GM13977 (cell line): ENCODE measurements at regions not wholly inside any gene's neighbourhood (a gene's known extent, or its start where the extent isn't known, plus 50 kb on each side); places are given as distances from the start of the nearest gene placed in this dataset.

Experiments used
- DNase-seq: peaks from one replicate; pipeline ENCODE4 v3.0.0; 2012; ENCODE audit warnings: low spot score
- in situ Hi-C: fragments of 300-500 bp; cut with MboI; formaldehyde crosslinking; loops from one replicate; pipeline ENCODE4 v1.12.0; 2022; ENCODE audit warnings: low sequenced_read_pairs, low pct_unique_long_range_greater_than_20kb, mixed read lengths, inconsistent platforms; ENCODE audit not compliant: unreplicated experiment
- TF ChIP-seq, protein P1 (sequence below): IDR thresholded peaks from 2 replicates; pipeline ENCODE4 v1.5.1; 2012; ENCODE audit warnings: mild to moderate bottlenecking, control low read depth; ENCODE audit not compliant: insufficient read depth; ENCODE audit errors: extremely low read depth, missing control alignments

DNA sequence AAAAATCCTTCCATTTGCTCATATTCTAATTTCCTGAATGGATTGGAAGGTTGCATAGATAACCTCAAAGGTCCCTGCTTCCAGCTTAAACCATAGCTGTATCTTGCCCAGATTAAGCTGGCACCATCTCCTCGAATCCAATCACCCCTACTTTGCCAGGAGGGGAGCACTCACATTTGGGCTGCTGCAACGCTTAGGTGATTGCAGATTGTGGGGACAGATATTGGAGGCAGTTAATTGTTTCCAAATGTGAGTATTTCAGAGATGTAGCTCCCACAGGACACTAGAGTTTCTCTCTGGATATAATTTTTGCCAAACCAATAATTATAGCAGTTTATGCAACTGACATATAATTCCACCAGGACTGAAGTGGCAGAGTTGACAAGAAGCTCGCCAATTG is 53.5 kb upstream of the ACSL1 start:
- no peak for DNase-seq
- in situ Hi-C loops: no loop called here
- TF ChIP-seq, protein P1, sequence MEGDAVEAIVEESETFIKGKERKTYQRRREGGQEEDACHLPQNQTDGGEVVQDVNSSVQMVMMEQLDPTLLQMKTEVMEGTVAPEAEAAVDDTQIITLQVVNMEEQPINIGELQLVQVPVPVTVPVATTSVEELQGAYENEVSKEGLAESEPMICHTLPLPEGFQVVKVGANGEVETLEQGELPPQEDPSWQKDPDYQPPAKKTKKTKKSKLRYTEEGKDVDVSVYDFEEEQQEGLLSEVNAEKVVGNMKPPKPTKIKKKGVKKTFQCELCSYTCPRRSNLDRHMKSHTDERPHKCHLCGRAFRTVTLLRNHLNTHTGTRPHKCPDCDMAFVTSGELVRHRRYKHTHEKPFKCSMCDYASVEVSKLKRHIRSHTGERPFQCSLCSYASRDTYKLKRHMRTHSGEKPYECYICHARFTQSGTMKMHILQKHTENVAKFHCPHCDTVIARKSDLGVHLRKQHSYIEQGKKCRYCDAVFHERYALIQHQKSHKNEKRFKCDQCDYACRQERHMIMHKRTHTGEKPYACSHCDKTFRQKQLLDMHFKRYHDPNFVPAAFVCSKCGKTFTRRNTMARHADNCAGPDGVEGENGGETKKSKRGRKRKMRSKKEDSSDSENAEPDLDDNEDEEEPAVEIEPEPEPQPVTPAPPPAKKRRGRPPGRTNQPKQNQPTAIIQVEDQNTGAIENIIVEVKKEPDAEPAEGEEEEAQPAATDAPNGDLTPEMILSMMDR: no peak

DNA sequence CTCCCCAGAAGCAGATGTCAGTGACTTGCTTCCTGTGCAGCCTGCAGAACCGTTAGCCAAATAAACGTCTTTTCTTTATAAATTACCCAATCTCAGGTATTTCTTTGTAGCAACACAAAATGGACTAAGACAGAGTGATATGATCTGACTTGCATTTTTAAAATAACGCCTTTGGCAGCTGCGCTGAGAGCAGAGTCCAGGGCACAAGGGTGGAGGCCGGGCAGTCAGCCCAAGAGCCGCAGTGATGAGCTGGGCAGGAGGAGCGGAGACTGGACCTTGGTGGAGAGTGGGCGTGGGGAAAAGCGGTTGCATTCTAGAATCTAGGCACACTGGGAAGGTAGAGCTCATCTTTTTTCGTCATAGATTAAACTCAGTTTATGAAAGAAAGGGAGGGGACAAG is 56.5 kb upstream of the ACSL1 start:
- DNase-seq: no peak
- in situ Hi-C loops: no loop called here
- TF ChIP-seq, protein P1: no peak

GRCh38 chr4:184883024-184883423 is 57.3 kb upstream of the ACSL1 start:
- in situ Hi-C loops: no loop called here
- no peak for DNase-seq
- TF ChIP-seq, protein P1: no peak

- in situ Hi-C loops: no loop called here
- TF ChIP-seq, protein P1: no peak
- no peak for DNase-seq
Observed at GRCh38 chr4:184884883-184885282, 59.1 kb upstream of the ACSL1 start.

- TF ChIP-seq, protein P1: no peak
- no peak for DNase-seq
- in situ Hi-C loops: no loop called here
Observed at GRCh38 chr4:184885602-184886001, 59.8 kb upstream of the ACSL1 start.

DNA sequence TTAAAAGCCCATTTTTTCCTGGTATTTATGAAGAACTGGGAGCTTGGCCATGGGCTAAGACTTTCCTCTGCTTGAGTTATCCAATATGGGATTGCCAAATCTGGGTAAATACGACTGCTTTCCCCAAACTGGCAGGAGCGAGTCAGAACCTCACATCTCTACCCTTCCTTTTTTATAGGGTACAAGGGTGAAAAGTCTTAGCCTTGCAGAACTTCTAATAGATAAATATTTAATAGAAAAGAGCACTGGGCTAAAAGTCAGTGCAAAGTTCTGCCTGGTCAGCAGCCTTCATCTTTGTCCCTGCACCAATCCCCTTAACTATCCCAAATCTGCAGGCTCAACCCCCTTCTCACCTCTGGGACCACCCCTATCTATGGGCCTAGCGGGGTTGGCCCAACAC is 61.6 kb upstream of the ACSL1 start:
- TF ChIP-seq, protein P1: no peak
- no peak for DNase-seq
- in situ Hi-C loops: no loop called here

DNA sequence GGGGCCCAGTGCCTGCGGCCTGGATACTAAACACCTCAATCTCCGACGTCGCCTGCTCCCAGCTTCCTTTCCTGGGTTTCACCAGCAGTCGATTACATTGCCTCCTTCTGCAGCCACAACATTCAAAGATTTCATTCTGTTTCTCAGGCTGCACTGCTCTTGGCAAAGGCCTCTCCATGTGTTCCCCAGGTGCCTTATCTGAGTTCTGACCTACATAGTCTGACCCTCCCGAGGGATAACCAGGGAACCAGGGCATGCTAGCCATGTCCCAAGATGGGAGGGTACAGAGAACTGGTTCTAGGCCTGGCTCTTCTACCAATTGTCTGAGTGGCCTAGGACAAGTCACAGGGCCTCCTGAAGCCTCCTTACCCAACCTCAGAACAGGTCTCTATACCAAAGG is 62.2 kb upstream of the ACSL1 start:
- TF ChIP-seq, protein P1: no peak
- DNase-seq: no peak
- in situ Hi-C loops: no loop called here
